Type B pancreatic cell (in vitro differentiated cells): ENCODE measurements at regions not wholly inside any gene's neighbourhood (a gene's known extent, or its start where the extent isn't known, plus 50 kb on each side); places are given as distances from the start of the nearest gene placed in this dataset.
"Not testable (repeated sequence)": the region's sequence is repeated elsewhere in the genome, so short reads cannot be mapped to it uniquely, and the experiment has no call there.

Source experiments
- DNase-seq: peaks from one replicate; pipeline ENCODE4 v3.0.0; 2021; ENCODE audit warnings: mixed read lengths; ENCODE audit not compliant: unreplicated experiment; ENCODE audit errors: extremely low spot score
- H3K27ac Mint-ChIP-seq: 2 replicates; pipeline ENCODE4 v1.8.0; 2021; ENCODE audit warnings: mild to moderate bottlenecking, mixed read lengths
- H3K27me3 Mint-ChIP-seq: 2 replicates; pipeline ENCODE4 v1.8.0; 2021; ENCODE audit warnings: mixed read lengths
- H3K36me3 Mint-ChIP-seq: 2 replicates; pipeline ENCODE4 v1.8.0; 2021; ENCODE audit warnings: mixed read lengths
- H3K4me1 Mint-ChIP-seq: one replicate; pipeline ENCODE4 v1.8.0; 2021; ENCODE audit warnings: mixed read lengths; ENCODE audit not compliant: unreplicated experiment
- H3K4me3 Mint-ChIP-seq: 2 replicates; pipeline ENCODE4 v1.8.0; 2021; ENCODE audit warnings: mild to moderate bottlenecking, mixed read lengths
- H3K9me3 Mint-ChIP-seq: 2 replicates; pipeline ENCODE4 v1.8.0; 2021; ENCODE audit warnings: mixed read lengths
- CTCF ChIP-seq: fragments of 200-600 bp; sonication (generic); conservative IDR thresholded peaks from 2 replicates; pipeline ENCODE4 v1.5.0; 2021; ENCODE audit warnings: antibody characterized with exemption, mild to moderate bottlenecking

GRCh38 chr13:52924289-52925148 lies 76.1 kb upstream of the PCDH8 start:
- Mint-ChIP-seq H3K4me3 (no peak overlapping the region), H3K4me1 (peaks cover 14% of the 10 kb centered on the region), H3K36me3 (no peaks in the 10 kb centered on the region), H3K9me3 (peaks cover 5% of the 10 kb centered on the region), H3K27ac (no peak overlapping the region), H3K27me3 (peaks cover 27% of the 10 kb centered on the region)
- TF ChIP-seq CTCF, result peak; percentile 43
- no peak for DNase-seq

- no peak overlapping the region for H3K27ac Mint-ChIP-seq
- no peak overlapping the region for H3K4me3 Mint-ChIP-seq
- no peaks in the 10 kb centered on the region for H3K9me3 Mint-ChIP-seq
- no peak for TF ChIP-seq CTCF
- H3K27me3 Mint-ChIP-seq, result peaks cover 17% of the 10 kb centered on the region
- peaks cover 14% of the 10 kb centered on the region for H3K4me1 Mint-ChIP-seq
- H3K36me3 Mint-ChIP-seq, result no peaks in the 10 kb centered on the region
- no peak for DNase-seq
These were observed 74.5 kb upstream of the PCDH8 start for GRCh38 chr13:52922961-52923360.

- DNase-seq, result no peak
- H3K36me3 Mint-ChIP-seq, result no peaks in the 10 kb centered on the region
- no peak overlapping the region for H3K27ac Mint-ChIP-seq
- TF ChIP-seq CTCF, result no peak
- peaks cover 12% of the 10 kb centered on the region for H3K4me1 Mint-ChIP-seq
- H3K27me3 Mint-ChIP-seq, result peaks cover 13% of the 10 kb centered on the region
- no peaks in the 10 kb centered on the region for H3K9me3 Mint-ChIP-seq
- no peak overlapping the region for H3K4me3 Mint-ChIP-seq
These were observed 72.8 kb upstream of the PCDH8 start for GRCh38 chr13:52921194-52921593.

GRCh38 chr13:52916486-52916990 lies 68.1 kb upstream of the PCDH8 start:
- Mint-ChIP-seq H3K4me3 (no peak overlapping the region), H3K36me3 (no peaks in the 10 kb centered on the region), H3K27me3 (peaks cover 10% of the 10 kb centered on the region), H3K27ac (no peak overlapping the region), H3K4me1 (no peaks in the 10 kb centered on the region), H3K9me3 (no peaks in the 10 kb centered on the region)
- TF ChIP-seq CTCF, result no peak
- DNase-seq, result no peak

GRCh38 chr13:52911340-52911739 lies 62.9 kb upstream of the PCDH8 start:
- Mint-ChIP-seq H3K9me3 (no peaks in the 10 kb centered on the region), H3K4me1 (peaks cover 10% of the 10 kb centered on the region), H3K4me3 (no peak overlapping the region), H3K27ac (no peak overlapping the region), H3K36me3 (no peaks in the 10 kb centered on the region), H3K27me3 (peaks cover 33% of the 10 kb centered on the region)
- no peak for TF ChIP-seq CTCF
- no peak for DNase-seq

- not testable (repeated sequence) for H3K9me3 Mint-ChIP-seq, H3K4me3 Mint-ChIP-seq, H3K36me3 Mint-ChIP-seq, DNase-seq, H3K27ac Mint-ChIP-seq
- peaks cover 20% of the 10 kb centered on the region for H3K4me1 Mint-ChIP-seq
- H3K27me3 Mint-ChIP-seq, result peaks cover 43% of the 10 kb centered on the region
These were observed 61.9 kb upstream of the PCDH8 start for GRCh38 chr13:52910318-52910717.
